HUES48 (cell line): ENCODE measurements at regions not wholly inside any gene's neighbourhood (a gene's known extent, or its start where the extent isn't known, plus 50 kb on each side); places are given as distances from the start of the nearest gene placed in this dataset.

Source experiments
- H3K27ac ChIP-seq: one replicate; pipeline ENCODE4 v1.7.0; 2013; ENCODE audit warnings: low read depth, low read length, inconsistent platforms
- H3K27me3 ChIP-seq: 2 replicates; pipeline ENCODE4 v1.6.1; 2013; ENCODE audit warnings: mild to moderate bottlenecking, low read length; ENCODE audit not compliant: control insufficient read depth, insufficient read depth
- H3K36me3 ChIP-seq: 2 replicates; pipeline ENCODE4 v1.6.1; 2013; ENCODE audit warnings: low read length; ENCODE audit not compliant: control insufficient read depth, insufficient read depth
- H3K4me1 ChIP-seq: 2 replicates; pipeline ENCODE4 v1.6.1; 2013; ENCODE audit warnings: mild to moderate bottlenecking, low read length; ENCODE audit not compliant: control insufficient read depth, insufficient read depth
- H3K4me3 ChIP-seq: 2 replicates; pipeline ENCODE4 v1.5.1; 2013; ENCODE audit warnings: mild to moderate bottlenecking, low read depth, low read length
- H3K9ac ChIP-seq: 2 replicates; pipeline ENCODE4 v1.6.1; 2013; ENCODE audit warnings: mild to moderate bottlenecking, low read depth, low read length, moderate library complexity
- H3K9me3 ChIP-seq: 2 replicates; pipeline ENCODE4 v1.6.1; 2013; ENCODE audit warnings: low read length; ENCODE audit not compliant: control insufficient read depth, insufficient read depth

GRCh38 chr1:187949567-187949966, 1120.8 kb downstream of the PLA2G4A start:
- no peak overlapping the region for H3K9ac ChIP-seq
- H3K9me3 ChIP-seq: peaks cover 38% of the 10 kb centered on the region
- no peak overlapping the region for H3K4me3 ChIP-seq
- H3K4me1 ChIP-seq: no peaks in the 10 kb centered on the region
- H3K27ac ChIP-seq: no peak overlapping the region
- H3K27me3 ChIP-seq: no peaks in the 10 kb centered on the region
- H3K36me3 ChIP-seq: no peaks in the 10 kb centered on the region

- H3K27ac ChIP-seq: no peak overlapping the region
- H3K9me3 ChIP-seq: peaks cover 27% of the 10 kb centered on the region
- H3K27me3 ChIP-seq: no peaks in the 10 kb centered on the region
- no peak overlapping the region for H3K9ac ChIP-seq
- no peaks in the 10 kb centered on the region for H3K4me1 ChIP-seq
- no peaks in the 10 kb centered on the region for H3K36me3 ChIP-seq
- no peak overlapping the region for H3K4me3 ChIP-seq
These were observed 1123.1 kb downstream of the PLA2G4A start for GRCh38 chr1:187951817-187952216.

GRCh38 chr1:187952446-187952845, 1123.7 kb downstream of the PLA2G4A start:
- H3K27ac ChIP-seq: no peak overlapping the region
- H3K9me3 ChIP-seq: peaks cover 20% of the 10 kb centered on the region
- no peak overlapping the region for H3K4me3 ChIP-seq
- no peaks in the 10 kb centered on the region for H3K27me3 ChIP-seq
- H3K36me3 ChIP-seq: no peaks in the 10 kb centered on the region
- H3K9ac ChIP-seq: no peak overlapping the region
- H3K4me1 ChIP-seq: no peaks in the 10 kb centered on the region

- Histone ChIP-seq H3K36me3 (no peaks in the 10 kb centered on the region), H3K27ac (no peak overlapping the region), H3K27me3 (no peaks in the 10 kb centered on the region), H3K9me3 (peaks cover 9% of the 10 kb centered on the region; the same call in 1 of the 2 replicates), H3K4me1 (peaks cover 3% of the 10 kb centered on the region; the same call in 1 of the 2 replicates), H3K4me3 (no peak overlapping the region), H3K9ac (no peak overlapping the region)
These were observed 1128.2 kb downstream of the PLA2G4A start for GRCh38 chr1:187956975-187957374.

GRCh38 chr1:187958207-187958606, 1129.5 kb downstream of the PLA2G4A start:
- Histone ChIP-seq H3K27me3 (no peaks in the 10 kb centered on the region), H3K27ac (no peak overlapping the region), H3K4me3 (no peak overlapping the region), H3K9ac (no peak overlapping the region), H3K4me1 (peaks cover 3% of the 10 kb centered on the region; the same call in 1 of the 2 replicates), H3K9me3 (no peaks in the 10 kb centered on the region), H3K36me3 (no peaks in the 10 kb centered on the region)

DNA sequence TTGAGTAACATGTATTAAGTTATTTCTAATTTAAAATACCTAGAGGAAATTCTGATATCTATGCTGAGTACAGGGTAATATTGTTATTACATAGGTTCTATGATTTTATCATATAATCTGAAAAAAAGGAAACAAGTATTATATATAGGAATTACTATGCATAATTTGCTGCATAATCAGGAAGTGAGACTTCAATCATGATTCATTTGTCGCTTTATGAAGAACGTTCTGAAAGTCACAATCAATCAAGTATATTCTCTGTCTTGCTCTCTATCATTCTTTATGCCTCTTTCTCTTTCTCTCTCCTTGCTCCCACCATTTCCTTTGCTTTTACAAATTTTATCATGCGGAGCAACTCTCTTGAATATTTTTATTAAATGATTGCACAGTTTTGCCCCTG, 1130.3 kb downstream of the PLA2G4A start:
- H3K27me3 ChIP-seq: no peaks in the 10 kb centered on the region
- no peak overlapping the region for H3K27ac ChIP-seq
- peaks cover 3% of the 10 kb centered on the region; the same call in 1 of the 2 replicates for H3K4me1 ChIP-seq
- no peaks in the 10 kb centered on the region for H3K36me3 ChIP-seq
- H3K4me3 ChIP-seq: no peak overlapping the region
- no peak overlapping the region for H3K9ac ChIP-seq
- no peaks in the 10 kb centered on the region for H3K9me3 ChIP-seq

GRCh38 chr1:187960125-187960638, 1131.4 kb downstream of the PLA2G4A start:
- Histone ChIP-seq H3K4me3 (no peak overlapping the region), H3K27me3 (no peaks in the 10 kb centered on the region), H3K9me3 (no peaks in the 10 kb centered on the region), H3K27ac (no peak overlapping the region), H3K36me3 (no peaks in the 10 kb centered on the region), H3K4me1 (peaks cover 3% of the 10 kb centered on the region; the same call in 1 of the 2 replicates), H3K9ac (no peak overlapping the region)

- no peaks in the 10 kb centered on the region for H3K36me3 ChIP-seq
- H3K4me1 ChIP-seq: peaks cover 3% of the 10 kb centered on the region; the same call in 1 of the 2 replicates
- no peaks in the 10 kb centered on the region for H3K9me3 ChIP-seq
- no peak overlapping the region for H3K9ac ChIP-seq
- no peak overlapping the region for H3K4me3 ChIP-seq
- no peaks in the 10 kb centered on the region for H3K27me3 ChIP-seq
- H3K27ac ChIP-seq: no peak overlapping the region
These were observed 1133.1 kb downstream of the PLA2G4A start for GRCh38 chr1:187961895-187962294.

GRCh38 chr1:187971851-187972250, 1143.1 kb downstream of the PLA2G4A start:
- no peak overlapping the region for H3K4me3 ChIP-seq
- H3K36me3 ChIP-seq: no peaks in the 10 kb centered on the region
- no peaks in the 10 kb centered on the region for H3K27me3 ChIP-seq
- H3K9me3 ChIP-seq: no peaks in the 10 kb centered on the region
- H3K27ac ChIP-seq: no peak overlapping the region
- H3K4me1 ChIP-seq: no peaks in the 10 kb centered on the region
- H3K9ac ChIP-seq: no peak overlapping the region

- Histone ChIP-seq H3K4me1 (no peaks in the 10 kb centered on the region), H3K36me3 (no peaks in the 10 kb centered on the region), H3K4me3 (no peak overlapping the region), H3K27ac (no peak overlapping the region), H3K27me3 (no peaks in the 10 kb centered on the region), H3K9ac (no peak overlapping the region), H3K9me3 (no peaks in the 10 kb centered on the region)
These were observed 1148.5 kb downstream of the PLA2G4A start for GRCh38 chr1:187977298-187977697.

- H3K9ac ChIP-seq: no peak overlapping the region
- H3K4me3 ChIP-seq: no peak overlapping the region
- H3K36me3 ChIP-seq: no peaks in the 10 kb centered on the region
- H3K4me1 ChIP-seq: no peaks in the 10 kb centered on the region
- H3K27ac ChIP-seq: no peak overlapping the region
- H3K27me3 ChIP-seq: no peaks in the 10 kb centered on the region
- no peaks in the 10 kb centered on the region for H3K9me3 ChIP-seq
These were observed 1156.6 kb downstream of the PLA2G4A start for GRCh38 chr1:187985145-187985896.
